PC-3 (cell line): ENCODE measurements at regions not wholly inside any gene's neighbourhood (a gene's known extent, or its start where the extent isn't known, plus 50 kb on each side); places are given as distances from the start of the nearest gene placed in this dataset.

Source experiments
- ATAC-seq: fragments of 200-7000 bp; cut with Tn5 transposase; 2 replicates; pipeline ENCODE4 v1.9.1; 2020; ENCODE audit warnings: mild to moderate bottlenecking, moderate library complexity
- BruUV-seq: library from RNA; stranded (reverse); fragments of 400-500 nt; replicated peaks from 2 replicates; lab custom pipeline; 2021; lab: Mats Ljungman, UMichigan
- CTCF ChIA-PET: fragments of 300-600 bp; sonication (Branson Sonifier 250); formaldehyde crosslinking; loops from one replicate; lab custom pipeline; 2022; ENCODE audit warnings: antibody characterized with exemption; lab: Charles Lee
- POLR2A ChIA-PET: fragments of 300-600 bp; sonication (Branson Sonifier 250); formaldehyde crosslinking; loops from one replicate; lab custom pipeline; 2022; ENCODE audit warnings: antibody characterized with exemption; ENCODE audit not compliant: unreplicated experiment; lab: Charles Lee
- DNase-seq: peaks from one replicate; pipeline ENCODE4 v3.0.0-alpha.2; 2015
- H2AFZ ChIP-seq: fragments of 300-600 bp; sonication (generic); 2 replicates; pipeline ENCODE4 v1.6.0; 2016; ENCODE audit warnings: antibody characterized with exemption, low read length
- H3F3A ChIP-seq: fragments of 300-600 bp; sonication (generic); one replicate; pipeline ENCODE4 v1.6.0; 2017; ENCODE audit warnings: antibody characterized with exemption, low read length, control low read depth, mild to moderate bottlenecking; ENCODE audit not compliant: unreplicated experiment
- H3K27ac ChIP-seq: fragments of 300-600 bp; sonication (generic); 2 replicates; pipeline ENCODE4 v1.5.1; 2016; ENCODE audit warnings: mild to moderate bottlenecking, low read length
- H3K27me3 ChIP-seq: fragments of 300-600 bp; sonication (generic); 2 replicates; pipeline ENCODE4 v1.6.1; 2016; ENCODE audit warnings: low read length, mixed read lengths
- H3K36me3 ChIP-seq: fragments of 300-600 bp; sonication (generic); 2 replicates; pipeline ENCODE4 v1.6.1; 2016; ENCODE audit warnings: low read depth, mixed run types, low read length, mixed read lengths
- H3K4me1 ChIP-seq: fragments of 300-600 bp; sonication (generic); 2 replicates; pipeline ENCODE4 v1.5.1; 2016; ENCODE audit warnings: low read length; ENCODE audit not compliant: insufficient read depth
- H3K4me2 ChIP-seq: fragments of 300-600 bp; sonication (generic); 2 replicates; pipeline ENCODE4 v1.6.0; 2016; ENCODE audit warnings: low read length
- H3K4me3 ChIP-seq: fragments of 300-600 bp; sonication (generic); 2 replicates; pipeline ENCODE4 v1.5.1; 2016; ENCODE audit warnings: mild to moderate bottlenecking, low read length, mixed read lengths
- H3K79me2 ChIP-seq: fragments of 300-600 bp; sonication (generic); 2 replicates; pipeline ENCODE4 v1.6.1; 2017; ENCODE audit warnings: low read length, mixed read lengths
- H3K9ac ChIP-seq: fragments of 300-600 bp; sonication (generic); 2 replicates; pipeline ENCODE4 v1.6.0; 2016; ENCODE audit warnings: mild to moderate bottlenecking, low read length
- H3K9me2 ChIP-seq: fragments of 300-600 bp; sonication (generic); replicated peaks from 2 replicates; pipeline ENCODE4 v1.6.1; 2016; ENCODE audit warnings: mixed run types, low read length, mixed read lengths
- H3K9me3 ChIP-seq: fragments of 300-600 bp; sonication (generic); 2 replicates; pipeline ENCODE4 v1.6.1; 2016; ENCODE audit warnings: low read length, mixed read lengths
- H4K20me1 ChIP-seq: fragments of 300-600 bp; sonication (generic); 2 replicates; pipeline ENCODE4 v1.6.1; 2016; ENCODE audit warnings: low read length, mixed read lengths
- EZH2 ChIP-seq: fragments of 300-600 bp; sonication (generic); IDR thresholded peaks from one replicate; pipeline ENCODE4 v1.6.1; 2017; ENCODE audit warnings: antibody characterized with exemption, mild to moderate bottlenecking, low read length; ENCODE audit not compliant: unreplicated experiment
- EZH2phosphoT487 ChIP-seq: fragments of 300-600 bp; sonication (generic); IDR thresholded peaks from 2 replicates; pipeline ENCODE4 v1.6.1; 2018; ENCODE audit warnings: mild to moderate bottlenecking, antibody characterized with exemption, low read length, borderline replicate concordance
- intact Hi-C: fragments of 100-400 bp; cut with micrococcal nuclease; formaldehyde crosslinking; loops from 2 replicates; pipeline ENCODE4 v1.9.0; 2023
- TF ChIP-seq, protein P1 (sequence below): fragments of 300-600 bp; sonication (generic); conservative IDR thresholded peaks from 2 replicates; pipeline ENCODE4 v1.5.1; 2017; ENCODE audit warnings: antibody characterized with exemption, low read depth, mild to moderate bottlenecking, low read length

- no peaks in the 10 kb centered on the region for H3K36me3 ChIP-seq
- H3K9me2 ChIP-seq = no peaks in the 10 kb centered on the region
- H3K79me2 ChIP-seq = no peaks in the 10 kb centered on the region
- no peak overlapping the region for H3K4me2 ChIP-seq
- H2AFZ ChIP-seq = no peak overlapping the region
- H3K4me3 ChIP-seq = no peak overlapping the region
- ChIA-PET POLR2A (no interaction called here), CTCF (no interaction called here)
- ATAC-seq (no peak), DNase-seq (no peak)
- no TSS peak for BruUV-seq
- H4K20me1 ChIP-seq = no peaks in the 10 kb centered on the region
- H3K9ac ChIP-seq = no peak overlapping the region
- TF ChIP-seq EZH2phosphoT487 (no peak), EZH2 (no peak)
- TF ChIP-seq, protein P1, sequence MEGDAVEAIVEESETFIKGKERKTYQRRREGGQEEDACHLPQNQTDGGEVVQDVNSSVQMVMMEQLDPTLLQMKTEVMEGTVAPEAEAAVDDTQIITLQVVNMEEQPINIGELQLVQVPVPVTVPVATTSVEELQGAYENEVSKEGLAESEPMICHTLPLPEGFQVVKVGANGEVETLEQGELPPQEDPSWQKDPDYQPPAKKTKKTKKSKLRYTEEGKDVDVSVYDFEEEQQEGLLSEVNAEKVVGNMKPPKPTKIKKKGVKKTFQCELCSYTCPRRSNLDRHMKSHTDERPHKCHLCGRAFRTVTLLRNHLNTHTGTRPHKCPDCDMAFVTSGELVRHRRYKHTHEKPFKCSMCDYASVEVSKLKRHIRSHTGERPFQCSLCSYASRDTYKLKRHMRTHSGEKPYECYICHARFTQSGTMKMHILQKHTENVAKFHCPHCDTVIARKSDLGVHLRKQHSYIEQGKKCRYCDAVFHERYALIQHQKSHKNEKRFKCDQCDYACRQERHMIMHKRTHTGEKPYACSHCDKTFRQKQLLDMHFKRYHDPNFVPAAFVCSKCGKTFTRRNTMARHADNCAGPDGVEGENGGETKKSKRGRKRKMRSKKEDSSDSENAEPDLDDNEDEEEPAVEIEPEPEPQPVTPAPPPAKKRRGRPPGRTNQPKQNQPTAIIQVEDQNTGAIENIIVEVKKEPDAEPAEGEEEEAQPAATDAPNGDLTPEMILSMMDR = no peak
- no peaks in the 10 kb centered on the region for H3K9me3 ChIP-seq
- H3K27ac ChIP-seq = no peak overlapping the region
- H3F3A ChIP-seq = no peaks in the 10 kb centered on the region
- intact Hi-C loops = no loop called here
- H3K27me3 ChIP-seq = peaks cover 74% of the 10 kb centered on the region
- no peaks in the 10 kb centered on the region for H3K4me1 ChIP-seq
Observed at GRCh38 chr2:2867397-2867979, 510.1 kb downstream of the EIPR1 start.

DNA sequence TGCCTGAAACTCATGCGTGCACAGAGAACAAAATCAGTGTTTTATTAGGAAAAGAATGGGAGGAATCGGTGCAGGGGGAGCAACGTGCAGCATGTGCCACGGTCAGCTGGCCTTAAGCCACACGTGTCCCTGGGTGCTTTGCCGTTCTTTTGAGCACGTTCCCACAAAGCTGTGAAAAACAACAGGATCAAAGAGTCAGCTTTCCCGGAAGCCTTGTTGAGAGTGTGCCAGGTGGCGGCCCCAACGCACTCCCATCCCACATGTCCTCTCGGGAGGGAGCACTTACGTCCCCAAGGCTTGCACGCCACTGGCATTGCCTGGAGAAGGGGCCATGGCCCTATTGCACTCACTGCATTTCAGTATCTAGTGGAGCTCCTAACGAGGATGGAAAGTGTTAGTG lies 511.2 kb downstream of the EIPR1 start:
- Histone ChIP-seq H3K9me2 (no peaks in the 10 kb centered on the region), H3K36me3 (no peaks in the 10 kb centered on the region), H2AFZ (no peak overlapping the region), H3K4me2 (no peak overlapping the region), H4K20me1 (no peaks in the 10 kb centered on the region), H3K9ac (no peak overlapping the region), H3K4me1 (no peaks in the 10 kb centered on the region), H3K27ac (no peak overlapping the region), H3K79me2 (no peaks in the 10 kb centered on the region), H3K9me3 (no peaks in the 10 kb centered on the region), H3F3A (no peaks in the 10 kb centered on the region), H3K4me3 (no peak overlapping the region), H3K27me3 (peaks cover 67% of the 10 kb centered on the region)
- DNase-seq = no peak
- ChIA-PET POLR2A (no interaction called here), CTCF (no interaction called here)
- no peak for ATAC-seq
- TF ChIP-seq, protein P1 = no peak
- no peak for TF ChIP-seq EZH2
- no peak for TF ChIP-seq EZH2phosphoT487
- BruUV-seq = no TSS peak
- intact Hi-C loops = no loop called here

DNA sequence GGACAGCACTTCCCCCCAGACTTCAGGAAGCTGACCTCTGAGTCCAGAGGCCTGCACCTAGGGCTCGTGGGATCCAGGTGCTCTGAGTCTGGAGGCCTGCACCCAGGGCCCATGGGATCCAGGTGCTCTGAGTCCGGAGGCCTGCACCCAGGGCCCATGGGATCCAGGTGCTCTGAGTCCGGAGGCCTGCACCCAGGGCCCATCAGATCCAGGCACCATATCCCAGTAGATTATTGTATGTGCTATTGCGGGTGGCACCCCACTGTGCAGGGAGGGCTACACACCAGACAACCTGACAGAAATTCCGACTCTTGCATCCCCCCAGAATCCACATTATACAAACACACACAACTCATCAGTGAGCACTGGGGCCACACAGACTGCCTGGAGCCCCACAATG lies 515.2 kb downstream of the EIPR1 start:
- no peak overlapping the region for H3K4me2 ChIP-seq
- ATAC-seq (no peak), DNase-seq (no peak)
- H3F3A ChIP-seq = no peaks in the 10 kb centered on the region
- no peak overlapping the region for H3K27ac ChIP-seq
- H3K79me2 ChIP-seq = no peaks in the 10 kb centered on the region
- no peaks in the 10 kb centered on the region for H3K9me3 ChIP-seq
- no peak for TF ChIP-seq EZH2phosphoT487
- TF ChIP-seq, protein P1 = no peak
- TF ChIP-seq EZH2 = no peak
- H3K36me3 ChIP-seq = no peaks in the 10 kb centered on the region
- H3K27me3 ChIP-seq = peaks cover 33% of the 10 kb centered on the region
- no peaks in the 10 kb centered on the region for H4K20me1 ChIP-seq
- H3K4me3 ChIP-seq = no peak overlapping the region
- no peak overlapping the region for H2AFZ ChIP-seq
- intact Hi-C loops = no loop called here
- no peaks in the 10 kb centered on the region for H3K4me1 ChIP-seq
- POLR2A ChIA-PET = no interaction called here
- H3K9me2 ChIP-seq = no peaks in the 10 kb centered on the region
- CTCF ChIA-PET = no interaction called here
- no TSS peak for BruUV-seq
- H3K9ac ChIP-seq = no peak overlapping the region
